GM18907 (cell line): ENCODE measurements at regions not wholly inside any gene's neighbourhood (a gene's known extent, or its start where the extent isn't known, plus 50 kb on each side); places are given as distances from the start of the nearest gene placed in this dataset.
A peak's percentile ranks its signal among the peaks of the same experiment; 100 is the strongest.

Experiments
- ATAC-seq: cut with Tn5 transposase; IDR thresholded peaks from one replicate; pipeline ENCODE4 v1.9.1; 2021; ENCODE audit warnings: mild to moderate bottlenecking, moderate library complexity; ENCODE audit not compliant: unreplicated experiment

DNA sequence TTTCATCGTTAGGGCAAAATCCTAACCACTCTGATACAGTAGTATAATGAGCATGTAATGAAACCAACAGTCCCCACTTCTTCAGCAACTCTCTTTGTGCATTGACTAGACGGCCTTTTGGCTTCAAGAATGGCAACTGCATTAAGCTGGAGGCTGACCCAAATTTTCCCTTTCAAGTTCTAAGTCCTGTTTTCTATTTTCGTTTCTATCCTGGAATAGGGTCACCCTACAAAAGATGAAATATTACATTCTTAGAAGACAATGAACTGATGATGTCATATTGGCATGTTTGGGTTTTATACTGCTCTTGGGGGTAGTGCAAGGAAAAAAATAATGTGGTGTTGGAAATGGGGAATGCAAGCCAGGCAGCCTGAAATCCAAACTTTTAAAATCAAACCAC is 254.4 kb downstream of the ETAA1 start:
- no peak for ATAC-seq

DNA sequence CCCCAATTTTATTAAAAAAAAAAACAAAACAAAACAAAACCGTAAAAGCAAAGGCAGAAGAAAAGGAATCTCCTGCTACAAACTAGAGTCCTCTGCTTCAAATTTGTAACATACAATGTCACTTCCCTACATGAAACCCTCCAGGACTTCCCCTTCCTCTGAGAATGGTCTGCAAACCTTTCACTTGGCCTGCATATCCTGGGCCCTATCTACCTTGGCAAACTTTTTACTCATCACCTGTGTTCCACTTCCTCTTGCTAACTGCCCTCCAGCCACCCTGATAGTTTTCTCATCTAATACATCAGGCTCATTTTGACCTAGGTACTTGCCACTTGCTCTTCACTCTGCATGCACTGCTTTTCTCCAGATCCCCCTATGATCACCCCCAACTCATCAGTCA is 255.5 kb downstream of the ETAA1 start:
- peak; percentile 79 for ATAC-seq

DNA sequence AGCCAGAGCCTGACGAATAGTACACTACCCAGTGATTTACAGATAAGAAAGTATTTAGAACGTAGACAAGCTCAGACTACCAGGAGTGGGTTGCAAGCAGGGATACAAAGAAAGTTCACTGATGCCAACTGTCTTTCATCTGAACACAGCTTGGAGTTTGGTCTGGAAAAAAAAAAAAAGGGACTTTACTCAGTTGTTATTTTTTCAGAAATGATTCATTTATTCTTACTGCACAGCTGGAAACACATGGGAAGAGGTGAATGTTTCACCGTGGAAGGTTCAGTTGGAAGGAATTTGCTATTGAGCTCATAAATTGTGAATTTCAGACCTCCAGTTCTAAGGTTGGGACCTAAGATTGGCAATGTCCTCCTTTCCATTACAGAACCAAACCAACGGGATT is 259.7 kb downstream of the ETAA1 start:
- ATAC-seq: no peak

DNA sequence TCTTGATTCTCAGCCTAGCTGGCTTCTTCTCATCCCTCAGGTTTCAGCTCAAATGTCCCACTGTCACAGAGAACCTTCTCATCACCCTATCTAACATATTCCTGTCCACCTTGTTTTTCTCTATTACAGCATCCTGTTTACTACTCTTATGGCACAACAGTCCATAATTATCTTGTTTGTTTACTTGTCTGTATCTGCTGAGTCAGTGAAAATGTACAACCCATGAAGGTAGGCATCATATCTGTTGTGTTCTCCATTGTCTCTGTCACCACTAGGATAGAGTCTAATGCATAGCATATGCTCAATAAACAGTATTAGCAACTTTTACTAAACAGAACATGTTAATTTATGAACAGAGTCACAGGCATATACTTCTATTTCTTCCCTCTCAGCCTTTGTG is 261.7 kb downstream of the ETAA1 start:
- no peak for ATAC-seq

DNA sequence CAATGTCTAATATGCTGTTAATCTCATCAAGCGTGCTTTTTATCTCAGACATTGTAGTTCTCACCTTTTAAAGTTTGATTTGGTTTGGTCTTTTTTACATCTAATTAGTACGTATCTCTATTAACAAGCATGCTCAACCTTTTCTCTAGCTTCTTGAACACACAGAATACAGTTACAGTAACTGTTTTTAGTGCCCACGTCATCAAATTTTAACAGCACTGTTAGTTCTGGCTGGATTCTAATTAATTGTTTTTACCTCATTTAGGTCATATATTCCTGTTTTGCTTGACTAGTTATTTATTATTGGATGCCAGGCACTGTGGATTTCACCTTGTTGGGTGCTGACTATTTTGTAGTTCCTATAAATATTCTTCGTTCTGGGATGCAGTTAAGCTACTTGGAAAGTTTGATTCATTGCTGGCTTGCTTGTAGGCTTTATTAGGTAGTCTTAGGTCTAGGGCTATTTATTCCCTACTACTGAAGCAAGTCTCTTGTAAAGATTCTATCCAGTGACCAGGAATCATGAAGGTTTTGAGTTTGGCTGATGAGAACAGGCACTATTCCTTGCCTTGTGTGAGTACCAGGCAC is 263.0 kb downstream of the ETAA1 start:
- no peak for ATAC-seq

DNA sequence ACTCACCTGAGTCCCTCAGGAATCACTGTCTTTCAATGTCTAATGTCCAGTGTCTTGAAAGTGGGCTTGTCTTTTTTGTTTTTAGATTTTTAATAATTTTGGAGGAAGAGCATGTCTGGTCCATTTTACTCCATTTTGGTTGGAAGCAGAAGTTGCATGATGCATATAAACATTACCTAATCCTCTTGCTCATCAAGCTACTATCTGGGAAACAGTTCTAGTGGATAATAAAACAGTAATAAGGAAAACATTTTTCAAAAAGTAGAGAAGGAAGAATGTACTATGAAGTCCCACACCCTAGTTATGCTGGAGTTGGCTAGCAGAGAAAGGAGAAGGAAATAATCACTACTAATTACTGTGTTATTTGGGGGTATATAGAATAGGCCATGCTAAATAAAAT is 263.7 kb downstream of the ETAA1 start:
- ATAC-seq: no peak

DNA sequence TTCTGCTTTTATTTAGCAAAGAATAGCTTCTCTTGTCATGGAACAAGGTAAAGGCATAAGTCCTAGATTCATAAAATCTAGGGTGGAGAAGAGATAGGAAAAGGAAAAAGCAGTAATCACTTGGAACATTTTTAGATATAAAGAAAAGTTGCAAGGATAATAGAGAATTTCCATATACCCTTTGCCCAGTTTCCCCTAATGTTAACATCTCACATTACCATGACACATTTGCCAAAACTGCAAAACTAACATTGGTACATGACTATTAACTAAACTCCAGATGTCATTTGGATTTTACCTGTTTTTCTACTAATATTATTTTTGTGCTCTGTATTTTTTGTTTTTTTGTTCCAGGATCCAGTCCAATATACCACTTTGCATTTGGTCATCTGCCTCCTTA is 265.1 kb downstream of the ETAA1 start:
- ATAC-seq: no peak

DNA sequence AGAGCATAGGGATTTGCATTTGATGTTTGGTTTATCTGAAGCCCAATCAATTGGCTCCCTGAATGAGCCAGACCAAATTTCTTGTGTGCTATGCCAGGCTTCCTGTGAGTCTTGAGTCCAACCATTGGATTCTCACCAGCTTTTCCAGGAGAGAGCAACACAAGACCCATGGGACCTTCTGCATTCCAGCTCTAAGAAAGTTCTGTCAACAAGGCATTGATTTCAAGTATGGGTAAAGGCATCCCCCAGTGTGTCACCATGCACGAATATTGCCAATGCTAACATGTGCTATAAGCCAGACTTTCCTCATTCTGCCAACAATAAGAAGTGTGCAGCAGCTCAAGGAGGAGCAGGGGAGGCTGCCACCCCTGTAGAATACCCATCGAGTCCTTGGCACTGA is 266.6 kb downstream of the ETAA1 start:
- no peak for ATAC-seq

DNA sequence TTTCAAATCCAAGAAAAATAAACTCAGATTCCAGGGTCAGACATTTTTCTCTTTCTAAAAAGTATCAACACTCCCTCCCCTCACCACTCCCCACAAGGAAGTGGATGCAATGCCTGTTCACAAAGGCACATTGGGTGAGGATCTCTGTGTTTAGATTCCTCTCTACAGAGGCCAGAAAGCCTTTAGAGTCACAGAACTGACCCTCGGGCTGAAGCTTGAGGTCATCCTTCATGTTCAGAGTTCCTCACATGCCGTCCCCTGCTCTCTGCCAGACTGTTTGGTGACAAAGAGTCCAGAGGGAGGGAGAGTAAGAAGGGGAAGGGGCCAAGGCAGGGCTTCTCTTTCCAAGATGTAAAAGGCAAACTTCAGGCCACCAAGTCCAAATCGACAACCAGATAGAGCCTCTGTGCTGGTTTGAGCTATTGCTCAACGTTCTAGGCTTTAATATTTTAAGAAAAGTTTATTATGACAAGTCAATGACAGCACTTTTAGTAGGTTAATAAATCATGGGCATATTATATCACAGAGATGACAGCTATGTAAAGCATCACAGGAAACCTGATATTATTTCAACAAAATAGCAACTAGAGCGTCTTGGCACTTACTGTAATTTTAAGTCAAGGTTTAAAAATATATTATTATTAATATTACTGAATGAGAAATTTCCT is 269.4 kb downstream of the ETAA1 start:
- ATAC-seq: no peak

DNA sequence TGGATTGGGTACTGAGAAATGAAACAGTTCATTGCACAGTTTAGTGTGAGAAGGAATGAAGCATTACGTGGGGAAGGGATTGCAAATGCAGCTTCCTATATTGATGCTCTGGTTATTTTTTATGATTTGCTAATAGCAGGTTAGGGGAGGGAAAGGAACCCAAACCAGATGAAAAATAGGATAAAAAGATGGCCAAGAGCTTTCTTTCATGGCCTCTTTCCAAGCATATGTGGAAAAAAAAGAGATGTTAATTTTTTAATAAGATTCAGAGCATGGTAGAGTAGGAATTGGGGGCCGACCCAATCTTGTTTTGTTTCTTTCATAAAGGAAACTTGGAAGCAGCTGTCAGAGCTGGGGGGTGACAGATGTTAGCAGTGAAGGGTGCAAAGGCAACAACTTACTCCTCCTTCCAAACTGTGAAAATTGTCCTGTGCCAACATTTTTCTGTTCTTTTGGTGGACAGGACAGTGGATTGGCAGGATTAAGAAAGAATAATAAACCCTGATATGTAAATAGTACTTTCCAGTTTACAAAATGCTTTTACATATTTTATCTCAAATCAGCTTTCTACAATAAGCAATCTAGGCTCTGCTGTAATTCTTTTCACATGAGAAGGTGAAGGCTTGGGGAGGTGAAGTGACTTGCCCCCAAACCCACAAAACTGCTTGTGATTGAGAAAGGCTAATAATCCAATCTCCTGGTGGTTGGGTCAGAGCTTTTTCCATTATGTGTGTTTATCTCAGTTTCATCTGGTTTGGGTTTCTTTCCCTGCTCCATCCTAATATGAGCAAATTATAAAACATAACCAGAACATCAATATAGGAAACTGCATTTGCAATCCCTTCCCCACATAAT is 270.1 kb downstream of the ETAA1 start:
- ATAC-seq: no peak

DNA sequence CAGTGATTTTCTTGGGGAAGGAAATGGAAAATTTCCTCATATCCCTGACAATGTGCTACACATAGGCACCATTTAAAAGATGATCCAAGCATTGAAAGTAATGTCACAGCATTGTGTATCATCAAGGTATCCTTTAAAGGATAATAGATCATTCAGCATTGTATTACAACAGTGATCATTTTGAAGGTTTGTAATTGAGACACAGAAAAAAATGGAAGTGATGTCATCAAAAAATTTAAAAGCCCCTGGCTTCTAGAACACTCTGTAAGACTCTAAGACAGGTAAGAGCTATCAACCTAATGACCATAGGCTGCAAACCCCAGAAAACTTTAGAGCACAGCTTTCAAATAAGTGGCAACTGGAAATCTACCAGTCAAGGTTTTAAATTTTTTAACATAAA is 271.4 kb downstream of the ETAA1 start:
- no peak for ATAC-seq

DNA sequence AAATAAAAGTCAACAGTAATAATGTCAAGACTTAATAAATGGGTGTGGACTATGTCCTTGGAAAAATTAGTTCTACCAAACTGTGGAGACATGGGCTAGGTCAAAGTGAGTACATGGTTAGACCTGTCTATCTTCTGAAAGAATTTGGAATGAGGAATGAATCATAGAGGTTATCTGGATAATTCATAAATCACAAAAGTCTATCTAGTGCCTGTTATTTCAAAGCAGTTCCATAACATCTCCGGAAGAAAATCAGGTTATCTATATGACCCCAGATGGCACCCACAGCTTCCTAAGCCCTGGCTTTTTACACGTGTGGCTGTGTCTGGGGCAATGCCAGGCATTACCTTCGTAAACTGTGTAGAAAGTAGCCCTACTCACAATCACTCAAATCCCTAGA is 272.0 kb downstream of the ETAA1 start:
- no peak for ATAC-seq

DNA sequence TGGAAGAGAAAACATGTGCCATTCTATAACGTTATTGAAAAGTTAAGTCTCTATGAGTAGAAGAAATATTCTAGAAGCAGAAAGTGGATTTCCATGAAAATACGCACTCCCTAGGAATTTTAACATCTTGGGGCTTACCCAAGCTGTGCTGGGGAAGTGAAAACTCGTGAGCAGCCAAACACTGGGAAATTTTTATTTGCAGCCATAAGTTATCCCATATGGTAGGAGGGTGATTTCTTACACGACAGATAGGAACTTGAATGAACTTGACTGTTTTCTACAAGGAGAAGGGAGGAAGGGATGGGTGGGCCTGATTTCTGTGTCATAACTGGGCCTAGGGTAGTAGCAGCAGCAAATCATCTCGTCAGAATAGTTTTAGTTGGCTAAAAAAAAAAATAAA is 272.6 kb downstream of the ETAA1 start:
- no peak for ATAC-seq

DNA sequence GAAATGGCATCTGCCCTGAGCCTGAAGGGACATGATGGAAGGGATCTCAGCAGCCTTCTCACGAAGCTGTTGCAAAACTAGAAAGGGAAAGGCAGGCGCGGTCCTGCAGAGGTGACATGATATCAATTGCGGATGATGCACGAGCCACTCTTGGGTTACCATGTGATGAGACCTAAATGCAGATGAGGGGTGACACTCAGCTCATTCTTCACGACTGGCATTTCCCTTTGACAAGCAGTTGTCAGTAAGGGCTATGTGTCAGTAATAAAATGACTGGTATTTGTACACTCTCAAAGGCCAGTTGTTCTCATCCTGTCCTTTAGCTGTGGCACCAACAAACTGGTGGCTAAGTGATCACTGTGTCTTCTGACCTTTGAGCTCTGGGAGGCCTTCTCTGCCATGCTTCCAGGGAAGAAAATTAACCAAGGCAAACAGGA is 273.6 kb downstream of the ETAA1 start:
- ATAC-seq: no peak

DNA sequence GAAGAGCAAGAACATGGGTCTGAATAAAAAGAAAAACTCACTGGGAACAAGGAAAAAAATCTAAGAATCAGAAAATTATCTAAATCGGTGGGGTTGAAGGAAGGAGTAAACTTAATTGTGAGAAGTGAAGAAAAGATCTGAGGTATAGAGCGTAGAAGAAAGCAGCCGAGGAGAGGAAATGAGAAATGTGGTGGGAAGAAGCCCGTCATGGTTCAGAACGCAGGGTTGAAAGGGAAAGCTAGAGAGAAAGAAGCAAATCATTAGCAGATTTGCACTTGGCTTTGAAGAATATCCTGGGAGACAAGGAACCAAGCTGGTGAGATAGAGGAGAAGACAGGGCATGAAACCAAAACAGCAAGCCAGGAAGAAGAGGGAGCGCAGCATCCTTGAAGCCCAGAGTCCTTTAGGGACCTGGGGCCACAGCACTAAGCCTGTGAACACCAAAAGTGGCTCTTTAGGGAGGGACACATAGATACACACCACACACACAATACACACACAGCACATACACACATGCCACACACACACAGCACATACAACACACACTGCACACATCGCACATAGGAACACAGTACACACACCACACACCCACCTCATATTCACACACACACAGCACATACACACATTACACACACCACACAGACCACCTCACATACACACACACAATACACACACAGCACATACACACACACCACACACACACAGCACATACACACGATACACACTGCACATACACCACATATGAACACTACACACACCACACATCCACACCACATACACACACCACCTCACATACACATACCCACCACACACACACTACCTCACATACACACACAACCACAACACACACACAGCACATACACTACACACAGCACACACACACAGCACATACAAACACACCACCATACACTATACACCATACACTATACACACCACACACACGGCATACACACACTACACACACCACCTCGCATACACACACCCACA is 274.6 kb downstream of the ETAA1 start:
- peak; percentile 63 for ATAC-seq

DNA sequence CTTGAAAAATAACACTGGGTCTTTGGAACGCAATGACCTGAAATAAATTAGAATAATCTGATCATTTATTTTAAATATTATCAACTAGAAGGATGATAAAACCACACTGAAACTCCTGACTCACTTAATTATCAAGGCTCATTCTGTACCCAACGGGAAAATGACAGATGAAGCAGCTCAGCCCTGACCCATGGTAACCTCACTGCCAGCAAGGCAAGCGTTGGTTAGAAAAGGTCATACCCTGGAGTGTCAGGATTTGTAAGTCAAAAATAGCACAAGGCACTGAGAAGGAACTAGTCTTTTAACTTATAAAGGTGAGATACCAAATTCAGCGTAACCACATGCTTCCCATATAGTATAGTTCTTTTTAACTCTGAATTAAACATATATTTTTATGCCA is 277.5 kb downstream of the ETAA1 start:
- ATAC-seq: no peak

DNA sequence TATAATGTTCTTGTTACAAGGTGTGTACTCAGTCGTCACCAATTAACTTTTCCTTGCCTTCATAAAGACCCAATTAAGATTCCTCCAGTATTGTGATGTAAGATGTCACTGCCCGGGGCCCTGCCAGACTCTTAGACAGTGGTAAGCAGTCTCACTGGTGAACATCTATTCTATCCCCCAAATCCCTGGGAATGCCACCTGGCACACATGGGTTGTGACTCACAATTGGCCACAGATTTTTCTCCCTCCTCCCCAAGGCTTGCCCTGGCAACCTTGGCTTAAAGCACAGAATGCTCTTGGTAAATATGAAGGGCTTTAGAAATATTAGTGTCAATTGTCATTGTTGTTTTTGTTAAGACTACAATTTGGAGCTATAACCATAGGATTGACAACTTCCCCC is 287.9 kb downstream of the ETAA1 start:
- ATAC-seq: no peak

DNA sequence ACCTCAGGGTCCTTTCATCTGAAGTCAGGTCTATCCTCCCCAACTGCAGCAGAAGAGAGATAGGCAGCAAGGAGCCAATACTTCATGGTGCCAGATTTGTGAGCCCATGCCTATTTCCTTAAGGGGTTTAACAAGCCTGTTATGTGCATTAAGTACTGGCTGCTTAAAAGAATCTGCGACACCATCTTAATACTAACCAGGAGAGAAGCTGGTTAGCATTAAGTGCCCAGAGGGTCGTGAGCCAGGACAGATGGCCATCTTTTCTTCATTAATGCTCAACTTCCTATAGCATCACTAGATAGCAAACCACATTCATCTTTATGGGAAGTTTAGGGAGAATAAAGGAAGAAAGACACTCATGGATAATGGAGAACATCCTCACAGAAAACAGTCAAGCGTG is 289.1 kb downstream of the ETAA1 start:
- ATAC-seq: no peak

DNA sequence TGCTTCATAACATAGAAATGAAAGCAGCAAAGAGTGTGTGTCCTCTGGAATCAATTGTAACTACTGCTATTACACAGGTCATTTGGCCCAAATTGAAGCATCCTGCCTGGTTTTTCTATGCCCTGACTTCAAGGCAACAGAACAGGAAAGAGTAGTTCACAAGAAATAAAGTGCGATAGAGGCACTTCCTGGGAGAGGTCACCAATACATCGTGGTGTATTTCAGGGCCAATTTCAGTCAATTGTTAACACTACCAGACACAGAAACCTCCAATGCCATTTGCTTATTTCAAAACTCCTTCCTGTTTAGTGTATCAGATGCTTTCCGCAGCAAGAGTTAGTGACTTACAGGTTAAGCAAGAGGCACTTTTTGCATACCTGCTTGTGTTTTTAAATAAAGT is 292.1 kb downstream of the ETAA1 start:
- ATAC-seq: no peak

DNA sequence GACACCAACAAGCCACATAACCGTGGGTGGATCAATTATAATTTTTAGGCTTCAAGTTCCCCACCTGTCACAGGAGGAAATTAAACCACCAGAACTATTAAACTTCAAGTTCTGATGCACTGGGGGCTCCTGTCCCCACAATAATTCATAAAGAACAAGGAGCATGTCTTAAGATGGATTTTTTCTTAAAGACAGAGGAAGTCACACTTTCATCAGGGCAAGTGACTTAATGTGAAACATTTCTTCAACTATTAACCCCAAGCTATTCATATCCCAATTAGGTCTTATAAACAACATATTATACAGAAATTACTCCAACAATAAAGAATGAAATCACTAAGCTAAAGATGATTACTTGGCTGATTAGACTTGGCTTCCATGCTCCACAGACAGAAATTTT is 292.5 kb downstream of the ETAA1 start:
- no peak for ATAC-seq

DNA sequence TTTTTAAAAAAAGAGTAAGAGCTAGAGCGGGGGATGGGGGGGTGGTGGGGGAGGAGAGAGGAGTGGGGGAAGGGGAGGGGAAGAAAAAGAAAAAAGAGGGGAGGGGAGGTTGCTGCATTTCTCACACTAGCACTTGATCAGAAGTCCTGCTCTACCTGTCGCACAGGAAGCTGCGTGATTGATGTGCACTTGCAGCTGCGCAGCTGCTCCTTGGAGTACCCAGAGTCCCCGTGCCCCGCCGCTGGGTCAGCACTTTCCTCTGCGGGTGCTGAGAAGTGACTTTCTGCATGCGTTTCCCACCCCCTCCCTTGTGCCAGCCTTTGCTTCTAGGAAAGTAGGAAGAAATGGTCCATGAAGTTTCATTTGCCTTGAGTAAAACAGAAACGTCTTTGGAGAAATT is 297.3 kb downstream of the ETAA1 start:
- ATAC-seq: no peak
